Globus pallidus (tissue), 1 donor: ENCODE measurements at regions not wholly inside any gene's neighbourhood (a gene's known extent, or its start where the extent isn't known, plus 50 kb on each side); places are given as distances from the start of the nearest gene placed in this dataset.

Experiments used
- DNase-seq: peaks from one replicate; pipeline ENCODE4 v3.0.0-alpha.2; 2015; ENCODE audit warnings: low spot score

DNA sequence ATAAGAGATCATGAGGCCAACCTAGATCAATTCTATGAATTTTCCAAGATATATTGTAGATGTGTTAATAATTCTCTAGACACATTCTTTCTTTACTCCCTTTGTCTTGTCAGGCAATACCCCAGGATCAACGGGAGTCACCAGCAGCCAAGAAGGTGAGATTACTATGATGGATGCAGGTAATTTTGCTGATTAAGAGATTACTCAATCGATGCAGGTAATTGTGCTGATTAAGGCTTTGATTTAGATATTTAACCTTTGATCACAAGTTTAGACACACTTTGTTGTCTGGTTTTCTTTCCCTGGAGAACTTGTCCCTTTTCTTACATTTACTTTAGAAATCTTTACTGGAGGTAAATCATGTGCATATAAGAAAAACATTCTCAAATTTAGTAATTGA lies 134.3 kb upstream of the CNTN1 start:
- DNase-seq: no peak

DNA sequence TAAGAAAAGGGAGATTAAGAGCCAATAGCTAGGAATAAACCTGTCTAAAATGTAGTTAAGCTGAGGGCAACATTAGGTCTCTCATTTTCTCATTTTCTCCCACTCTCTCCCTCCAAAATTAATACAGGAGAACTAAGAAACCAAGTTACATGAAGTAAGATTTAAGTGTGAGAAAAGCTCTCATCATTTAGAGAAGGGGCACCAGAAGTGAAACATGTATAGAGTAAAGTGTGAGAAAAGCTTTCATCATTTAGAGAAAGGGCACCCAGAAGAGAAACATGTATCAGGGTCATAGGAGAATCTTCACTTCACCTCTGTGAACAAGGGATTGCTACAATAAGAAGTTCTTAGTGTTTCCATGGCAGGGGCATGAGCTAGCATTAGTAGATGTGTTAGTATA lies 132.4 kb upstream of the CNTN1 start:
- DNase-seq: no peak

DNA sequence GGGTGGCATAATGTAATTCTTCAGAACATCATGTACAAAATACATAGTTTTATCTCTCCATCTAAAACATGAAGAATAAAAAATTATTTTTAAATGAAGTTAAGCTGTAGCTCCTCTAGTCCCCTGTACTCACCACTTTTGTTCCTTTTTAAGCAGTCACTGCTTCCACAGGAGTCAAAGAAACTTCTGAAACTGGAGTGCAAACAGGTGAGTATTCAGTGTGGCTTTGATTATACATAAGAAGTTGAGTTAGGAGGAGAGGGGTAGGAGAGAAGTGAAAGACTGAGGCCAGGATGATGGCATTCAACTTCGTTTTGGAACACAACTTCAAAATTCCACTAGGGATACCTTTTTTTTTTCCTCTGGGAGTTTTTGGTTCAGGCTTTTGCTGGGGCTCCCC lies 131.4 kb upstream of the CNTN1 start:
- DNase-seq: no peak

DNA sequence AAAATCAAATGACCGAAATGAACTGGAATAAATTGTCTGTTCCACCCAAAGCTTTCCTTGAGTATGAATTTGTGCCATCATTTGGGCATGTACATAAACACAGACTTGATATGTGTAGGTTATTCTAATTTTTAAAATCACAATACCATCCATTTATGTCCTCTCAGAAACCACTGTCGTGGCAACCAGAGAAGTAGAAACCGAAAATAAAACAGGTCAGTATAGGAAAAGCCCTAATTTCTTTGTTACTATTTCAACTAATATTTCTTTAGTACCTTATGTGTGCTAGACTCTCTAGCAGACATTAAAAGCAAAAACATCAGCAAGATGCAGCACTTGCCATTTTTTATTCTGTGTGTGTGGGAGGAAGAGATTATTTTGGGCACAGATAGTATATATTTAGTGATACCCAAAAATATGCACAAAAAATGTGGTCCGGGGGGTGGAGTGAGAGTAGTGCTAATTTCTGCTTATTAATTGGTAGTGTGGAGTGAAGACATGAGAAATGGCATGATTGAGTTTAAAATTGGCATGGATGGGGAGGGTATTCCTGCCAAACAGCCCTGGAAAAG lies 130.8 kb upstream of the CNTN1 start:
- DNase-seq: no peak

DNA sequence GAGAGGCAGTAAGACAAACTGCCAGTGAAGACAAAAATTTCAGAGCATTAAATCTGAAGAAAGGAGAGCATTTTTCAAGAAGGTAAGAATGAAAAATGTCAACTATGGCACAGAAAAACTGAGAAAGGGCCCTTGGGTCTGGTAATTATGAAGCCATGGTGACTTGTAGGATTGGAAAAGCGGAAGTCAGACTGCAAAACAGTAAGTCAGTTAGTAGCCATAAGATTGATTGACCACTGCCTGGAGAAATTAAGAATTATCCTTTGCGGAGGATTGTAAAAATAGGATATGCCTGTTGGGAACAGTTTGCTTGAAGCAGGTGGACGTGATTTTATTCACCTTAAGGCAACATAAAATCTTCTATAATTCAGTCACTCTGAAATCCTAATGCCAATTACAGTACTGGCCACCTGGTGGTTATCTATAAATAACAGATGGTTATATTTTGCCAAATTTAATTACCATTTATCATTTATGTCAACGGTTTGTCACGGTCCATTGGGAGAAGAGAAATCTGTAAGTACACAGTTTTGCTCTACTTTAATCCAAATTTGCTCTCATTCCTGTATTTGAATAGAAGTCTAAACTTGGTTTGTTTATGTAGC lies 127.1 kb upstream of the CNTN1 start:
- DNase-seq: no peak

DNA sequence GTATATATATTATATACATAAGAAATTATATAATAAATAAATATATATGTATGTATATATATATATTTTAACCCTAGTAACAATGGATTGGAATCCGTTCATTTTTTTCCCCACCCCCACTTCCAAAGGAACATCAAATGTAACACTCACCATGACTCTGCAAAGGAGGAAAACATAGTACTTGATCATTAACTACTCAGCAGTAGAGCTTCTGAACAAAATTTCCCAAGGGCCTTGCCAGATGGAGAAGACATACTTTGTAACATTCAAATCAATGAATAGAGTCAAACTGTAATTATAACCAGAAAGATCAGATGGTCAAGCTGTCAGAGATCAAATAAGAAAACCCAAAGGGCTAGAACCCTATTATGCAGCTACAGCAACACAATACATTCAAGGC lies 126.0 kb upstream of the CNTN1 start:
- no peak for DNase-seq

DNA sequence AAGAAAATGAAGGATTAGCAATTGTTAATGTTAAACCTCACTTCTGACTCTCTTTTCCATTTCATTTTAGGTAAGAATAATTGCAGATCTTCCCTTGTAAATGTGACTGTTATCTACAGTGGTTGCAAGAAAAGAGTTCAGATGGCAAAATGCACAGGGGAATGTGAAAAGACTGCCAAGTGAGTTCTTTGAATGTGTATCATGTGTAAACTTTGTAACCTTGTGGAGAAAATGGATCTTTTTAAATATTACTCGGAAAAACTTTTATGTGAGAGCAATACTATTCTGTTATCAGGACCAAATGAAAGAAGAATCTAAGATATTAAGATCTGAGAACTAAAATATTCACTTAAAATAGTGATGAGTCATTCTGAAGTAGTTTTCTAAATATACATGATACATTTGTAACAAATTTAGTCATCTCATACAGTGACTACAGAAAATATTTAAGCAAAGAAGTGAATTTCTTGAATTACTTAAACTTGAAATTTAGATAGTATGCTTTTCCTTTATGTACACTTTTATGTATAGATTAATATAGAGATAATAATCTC lies 122.5 kb upstream of the CNTN1 start:
- no peak for DNase-seq

DNA sequence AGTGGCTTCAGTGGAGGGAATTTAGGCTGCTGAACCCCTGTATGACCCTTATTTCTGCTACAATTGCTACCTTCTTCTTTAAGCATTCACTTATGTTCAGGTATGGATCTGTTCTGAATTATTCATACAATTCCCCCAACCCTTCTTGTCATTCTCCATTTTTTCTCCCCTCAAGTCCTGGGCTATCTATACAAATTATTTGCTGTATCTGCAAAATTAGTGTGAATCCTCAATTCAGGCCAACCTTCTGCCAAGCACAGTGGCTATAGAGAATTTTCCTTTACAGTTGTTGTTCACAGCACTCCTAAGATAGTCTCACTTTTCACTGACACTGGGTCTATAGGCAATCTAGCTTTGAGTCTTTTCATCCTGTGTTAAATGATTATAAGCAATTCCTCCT lies 119.2 kb upstream of the CNTN1 start:
- DNase-seq: no peak

DNA sequence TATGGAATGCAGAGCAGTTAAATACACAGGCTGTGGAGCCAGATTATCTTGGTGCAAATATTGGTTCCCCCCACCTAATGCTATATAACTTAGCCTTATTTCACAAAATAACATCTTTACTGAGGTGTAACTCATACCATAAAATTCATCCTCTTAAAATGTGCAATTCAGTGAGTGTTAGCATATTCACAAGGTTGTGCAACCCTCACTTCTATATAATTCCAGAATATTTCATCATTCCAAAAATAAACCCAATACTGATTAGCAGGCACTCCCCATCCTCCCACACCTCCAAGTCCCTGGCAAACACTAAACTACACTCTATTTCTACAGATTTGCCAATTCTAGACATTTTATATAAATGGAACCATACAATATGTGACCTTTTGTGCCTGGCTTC lies 116.3 kb upstream of the CNTN1 start:
- no peak for DNase-seq

DNA sequence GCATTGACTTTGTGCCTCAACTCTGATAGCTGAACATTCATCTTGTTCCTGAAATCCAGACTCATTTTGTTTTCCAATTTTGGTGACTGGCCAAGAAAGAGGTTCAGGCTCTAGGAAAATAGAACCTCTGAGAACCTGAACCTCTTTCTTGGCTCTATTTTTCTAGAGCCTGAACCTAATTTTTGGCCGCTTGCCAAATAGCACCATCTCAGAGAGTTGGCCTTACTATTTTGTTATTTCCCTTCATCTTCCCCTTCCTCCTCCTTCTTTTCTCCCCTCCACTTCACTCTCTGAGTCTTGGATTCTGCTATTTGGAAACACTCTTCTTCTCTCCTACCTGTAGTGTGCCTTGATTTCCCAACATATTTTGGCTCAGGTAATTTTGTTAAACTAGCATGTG lies 114.4 kb upstream of the CNTN1 start:
- no peak for DNase-seq

DNA sequence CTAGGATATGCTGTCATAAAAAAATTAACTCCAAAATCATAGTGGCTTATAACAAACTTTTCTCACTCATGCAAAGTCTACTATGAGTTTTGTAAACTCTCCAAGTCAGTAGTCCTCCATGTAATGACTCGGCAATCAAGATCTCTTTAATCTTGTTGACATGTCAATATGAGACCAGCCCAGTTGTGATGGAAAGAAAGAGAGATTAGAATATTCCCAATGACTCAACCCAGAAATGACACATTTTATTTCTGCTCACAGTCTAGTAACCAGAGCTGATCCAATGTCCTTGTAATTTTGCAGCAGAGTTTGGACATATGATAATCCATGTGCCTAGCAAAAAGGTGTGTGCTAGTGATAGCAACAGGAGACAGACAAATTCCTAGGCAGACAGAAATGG lies 112.6 kb upstream of the CNTN1 start:
- DNase-seq: no peak

DNA sequence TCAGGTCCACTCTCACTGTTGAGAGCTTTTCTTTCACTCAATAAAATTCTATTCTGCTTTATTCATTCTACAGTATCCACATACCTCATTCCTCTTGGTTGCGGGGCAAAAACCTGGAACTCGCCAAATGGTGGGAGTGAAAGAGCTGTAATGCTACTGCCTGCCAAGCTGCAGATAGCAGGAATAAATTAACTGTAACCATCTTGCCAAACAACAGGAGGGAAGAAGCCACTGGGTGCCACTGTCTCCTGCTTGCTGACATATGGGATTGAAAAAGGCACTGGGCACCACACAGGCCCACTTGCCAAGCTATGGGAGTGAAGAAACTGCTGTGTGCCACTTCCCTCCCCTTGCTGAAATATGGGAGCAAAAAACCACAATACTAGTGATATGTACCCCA lies 111.9 kb upstream of the CNTN1 start:
- no peak for DNase-seq

DNA sequence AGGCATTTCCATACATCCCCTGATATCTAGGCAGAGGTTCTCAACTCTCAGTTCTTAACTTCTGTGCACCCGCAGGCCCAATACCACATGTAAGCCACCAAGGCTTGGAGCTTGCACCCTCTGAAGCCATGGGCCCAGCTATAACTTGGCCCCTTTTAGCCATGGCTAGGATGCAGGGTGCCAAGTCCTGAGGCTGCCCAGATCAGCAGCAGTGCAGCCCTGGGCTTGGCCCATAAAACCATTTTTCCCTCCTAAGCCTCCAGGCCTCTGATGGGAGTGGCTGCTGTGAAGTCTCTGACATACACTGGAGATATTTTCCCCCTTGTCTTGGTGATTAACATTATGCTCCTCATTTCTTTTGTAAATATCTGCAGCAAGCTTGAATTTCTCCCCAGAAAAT lies 110.3 kb upstream of the CNTN1 start:
- DNase-seq: no peak

DNA sequence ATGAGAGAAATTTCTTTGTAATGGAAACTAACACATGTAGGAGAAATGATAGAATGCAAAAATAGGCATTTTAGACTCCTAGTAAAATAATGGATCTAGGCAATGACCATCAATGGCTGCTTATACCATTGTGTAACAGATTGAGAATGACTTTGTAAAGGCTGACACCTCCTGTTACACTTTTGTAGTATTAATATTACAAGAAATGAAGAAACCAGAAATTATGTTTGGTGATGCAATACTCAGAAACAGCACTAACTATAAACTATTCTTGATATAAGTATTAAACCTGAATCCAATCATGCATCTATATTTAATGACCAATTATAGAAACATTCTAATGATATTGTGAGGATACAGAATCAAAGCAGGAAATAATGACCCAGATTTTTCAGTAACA lies 108.5 kb upstream of the CNTN1 start:
- no peak for DNase-seq

DNA sequence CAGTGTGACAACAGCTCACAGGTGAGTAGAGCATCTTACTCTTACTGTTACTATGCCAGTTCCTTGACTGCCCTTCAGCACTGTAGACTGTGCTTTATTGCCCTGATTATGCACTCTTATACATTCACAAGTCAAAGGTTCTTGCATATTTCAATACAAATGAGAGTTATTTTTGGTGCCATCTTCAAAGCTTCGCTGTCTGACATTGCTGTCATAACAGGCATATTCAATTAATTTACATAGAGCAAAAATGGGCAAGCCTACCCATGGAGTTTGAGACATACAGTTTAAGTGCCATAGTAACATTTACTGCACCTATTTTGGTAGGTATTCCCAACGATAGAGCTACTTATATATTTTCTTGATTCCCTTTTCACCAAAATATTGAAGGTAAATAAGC lies 107.5 kb upstream of the CNTN1 start:
- DNase-seq: no peak

DNA sequence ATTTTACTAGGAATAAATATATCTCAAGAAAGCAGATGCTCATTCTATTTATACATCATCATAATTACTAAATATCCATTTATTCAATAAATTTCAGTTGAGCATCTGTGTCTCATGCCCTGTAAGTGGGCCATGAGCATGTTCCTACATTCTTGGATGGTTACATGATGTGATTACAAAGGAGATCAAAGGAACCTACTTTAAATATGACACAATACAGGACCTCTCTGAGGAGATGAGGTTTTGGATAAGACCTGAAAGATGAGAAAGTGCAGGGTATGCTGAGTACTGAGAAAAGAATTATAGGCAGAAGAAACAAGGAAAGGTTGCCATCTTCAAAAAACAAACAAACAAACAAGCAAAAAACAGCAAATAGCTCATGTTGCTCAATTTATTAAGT lies 105.4 kb upstream of the CNTN1 start:
- DNase-seq: no peak

DNA sequence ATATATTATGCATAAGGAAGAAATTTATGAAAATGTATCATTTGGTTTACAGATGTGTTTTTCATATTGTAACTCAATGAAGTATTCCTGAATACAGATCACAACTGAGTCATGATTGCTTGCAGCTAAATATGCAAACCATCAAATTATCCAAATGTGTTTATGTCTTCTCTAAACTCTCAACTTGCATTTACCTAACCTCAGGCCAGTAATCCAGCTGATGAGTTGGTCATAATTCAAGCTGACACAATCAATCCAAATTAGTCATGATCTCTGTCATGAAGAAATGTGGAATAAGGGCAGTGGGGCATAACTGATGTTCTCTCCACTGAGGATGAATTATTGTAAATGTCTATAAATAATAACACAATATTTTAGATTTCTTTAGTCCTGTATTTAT lies 104.8 kb upstream of the CNTN1 start:
- no peak for DNase-seq

DNA sequence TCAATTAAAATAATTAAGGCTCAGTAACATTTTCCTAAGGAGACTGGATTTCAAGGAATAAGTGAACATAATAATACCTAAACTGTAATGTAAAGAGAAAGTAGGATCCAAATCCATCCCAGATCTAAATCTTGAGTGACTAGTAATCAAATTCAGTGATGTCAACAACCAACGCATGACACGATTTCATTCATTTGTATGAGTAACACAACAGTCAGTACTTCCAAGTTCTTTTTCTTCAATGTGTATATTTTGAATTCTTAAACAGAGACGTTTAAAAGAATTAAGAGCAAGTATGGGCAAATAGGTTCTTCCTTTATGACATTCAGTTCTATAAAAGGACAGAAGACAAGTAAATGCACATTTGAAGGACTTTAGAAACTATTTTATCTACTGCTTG lies 104.3 kb upstream of the CNTN1 start:
- DNase-seq: no peak

DNA sequence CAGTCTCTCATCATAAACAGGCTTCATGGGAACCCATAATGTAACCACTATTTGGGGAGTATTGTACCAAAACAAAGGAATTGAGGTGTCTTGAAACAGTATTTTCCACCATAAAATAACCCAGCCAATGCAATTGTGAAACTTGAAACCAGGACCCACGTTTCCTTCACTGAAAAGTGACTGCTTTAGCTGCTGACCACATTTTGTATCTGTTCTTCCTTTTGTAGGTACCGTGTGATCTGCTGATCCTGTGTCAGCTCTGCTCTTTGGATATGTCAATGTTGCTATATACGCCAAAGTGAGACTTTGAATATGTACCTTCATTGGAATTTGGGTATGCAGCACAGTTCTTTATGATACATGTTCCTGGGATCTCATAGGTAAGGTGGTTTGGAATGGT lies 95.1 kb upstream of the CNTN1 start:
- no peak for DNase-seq

DNA sequence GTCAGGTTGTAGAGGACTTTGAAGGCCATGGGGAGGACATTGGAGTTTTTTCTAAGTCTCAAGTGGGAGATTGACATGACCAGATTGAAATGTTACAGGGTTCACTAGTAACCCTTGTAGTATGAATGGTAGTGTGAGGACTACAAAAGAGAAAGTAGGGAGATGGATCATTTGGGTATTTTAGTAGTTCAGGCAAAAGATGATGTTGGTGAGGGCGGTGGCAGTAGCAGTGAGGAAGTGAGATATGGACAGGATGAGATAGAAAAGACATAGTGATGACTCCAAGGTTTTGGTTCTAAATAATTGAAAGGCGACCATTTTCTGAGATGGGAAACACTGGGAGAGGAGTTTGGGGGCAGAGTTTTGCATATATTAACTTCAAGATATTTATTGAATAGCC lies 94.2 kb upstream of the CNTN1 start:
- no peak for DNase-seq

DNA sequence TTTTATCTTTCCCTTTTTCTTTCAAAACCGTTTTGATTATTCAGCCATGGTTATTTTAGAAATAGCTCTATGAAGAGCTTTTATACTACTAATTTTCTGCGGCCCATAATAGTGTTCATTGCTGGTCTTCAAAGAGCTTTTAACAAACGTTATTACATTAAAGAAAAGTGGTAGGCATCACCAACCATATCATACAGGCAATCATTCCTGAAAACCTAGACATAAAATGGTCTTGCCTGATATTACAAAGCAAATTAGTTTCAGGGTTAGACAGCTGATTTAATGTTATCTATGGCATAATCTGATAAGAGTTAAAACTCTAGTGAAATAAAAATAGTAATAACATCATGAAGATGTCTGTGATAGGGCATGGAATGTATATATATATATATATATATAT lies 89.7 kb upstream of the CNTN1 start:
- DNase-seq: no peak

DNA sequence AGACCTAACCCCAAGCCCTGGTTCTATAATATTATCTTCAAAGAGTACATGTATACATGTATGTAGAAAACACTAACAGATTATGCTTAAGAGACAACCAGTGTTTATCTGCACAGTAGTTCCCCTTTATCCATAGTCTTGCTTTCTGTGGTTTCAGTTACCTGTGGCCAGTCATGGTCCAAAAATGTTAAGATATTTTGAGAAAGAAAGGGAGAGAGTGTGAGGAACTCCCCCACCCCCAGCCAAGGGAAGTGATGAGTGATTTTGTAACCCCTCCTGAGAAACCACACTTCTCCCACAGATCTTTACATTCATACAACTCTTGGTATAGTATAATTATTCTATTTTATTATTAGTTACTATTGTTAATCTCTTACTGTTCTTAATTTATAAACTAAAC lies 77.3 kb upstream of the CNTN1 start:
- no peak for DNase-seq

DNA sequence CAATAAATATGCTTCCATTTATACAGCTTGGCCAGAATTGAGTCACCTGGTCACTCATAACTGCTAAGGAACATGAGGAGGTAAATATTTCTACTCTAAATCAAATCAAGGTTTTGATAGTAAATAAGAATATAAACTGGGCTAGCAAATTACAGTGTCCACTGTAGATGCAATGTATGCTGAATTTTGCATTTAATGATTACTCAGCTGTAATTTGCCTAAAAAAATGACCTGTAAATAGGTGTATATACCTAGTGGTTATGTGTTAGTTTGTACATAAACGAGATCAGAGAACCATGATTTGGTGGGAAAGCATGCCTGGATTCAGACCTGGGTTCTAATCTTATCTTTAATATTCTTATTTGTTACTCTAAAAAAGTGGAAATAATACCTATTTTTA lies 76.6 kb upstream of the CNTN1 start:
- DNase-seq: no peak

DNA sequence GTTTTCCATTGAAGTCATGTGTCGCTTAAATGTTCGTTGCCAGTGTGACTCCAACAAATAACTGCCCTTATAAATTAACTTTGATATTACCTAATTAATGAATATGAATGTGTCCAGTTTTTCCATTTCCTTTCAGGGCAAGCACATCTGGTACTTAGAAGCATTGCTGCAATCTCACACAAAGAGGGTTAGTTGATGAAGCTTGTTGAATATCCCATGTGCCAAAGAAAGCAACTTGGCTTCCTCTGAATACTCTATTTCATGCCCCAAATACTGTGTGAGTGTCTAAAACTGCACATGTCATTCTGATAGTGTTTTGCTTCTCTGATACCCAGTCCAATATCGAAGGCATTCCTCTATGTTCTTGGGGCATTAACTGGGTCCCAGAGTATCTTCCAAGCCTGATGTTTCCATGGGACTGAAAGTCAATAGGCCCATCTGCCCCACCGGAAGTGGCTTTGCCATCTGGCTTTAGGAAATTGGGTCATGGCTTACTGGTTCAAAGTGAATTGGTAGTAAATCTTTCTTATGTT lies 75.8 kb upstream of the CNTN1 start:
- peak; percentile 59 for DNase-seq
